OCI-LY7 (cell line): ENCODE measurements at regions not wholly inside any gene's neighbourhood (a gene's known extent, or its start where the extent isn't known, plus 50 kb on each side); places are given as distances from the start of the nearest gene placed in this dataset.

Source experiments
- BruUV-seq: library from RNA; stranded (reverse); fragments of 400-500 nt; replicated peaks from 2 replicates; lab custom pipeline; 2021; lab: Mats Ljungman, UMichigan
- CTCF ChIA-PET: fragments of 300-600 bp; sonication (Branson Sonifier 250); formaldehyde crosslinking; loops from one replicate; lab custom pipeline; 2022; ENCODE audit warnings: antibody characterized with exemption; ENCODE audit not compliant: unreplicated experiment; lab: Charles Lee
- POLR2A ChIA-PET: fragments of 300-600 bp; sonication (Branson Sonifier 250); formaldehyde crosslinking; loops from one replicate; lab custom pipeline; 2022; ENCODE audit warnings: antibody characterized with exemption; lab: Charles Lee
- DNase-seq: peaks from one replicate; pipeline ENCODE4 v3.0.0-alpha.2; 2015; ENCODE audit warnings: low spot score
- H2AFZ ChIP-seq: fragments of 200-600 bp; sonication (generic), shearing (Covaris generic); 2 replicates; pipeline ENCODE4 v1.6.1; 2014; ENCODE audit warnings: mild to moderate bottlenecking, antibody characterized with exemption, low read length, moderate library complexity
- H3K27ac ChIP-seq: fragments of 200-600 bp; sonication (generic); 2 replicates; pipeline ENCODE4 v1.5.1; 2014; ENCODE audit warnings: mixed run types, low read depth, mild to moderate bottlenecking, moderate library complexity, low read length, inconsistent platforms; ENCODE audit not compliant: poor library complexity, severe bottlenecking
- H3K36me3 ChIP-seq: fragments of 200-600 bp; sonication (generic); 2 replicates; pipeline ENCODE4 v1.6.1; 2014; ENCODE audit warnings: mild to moderate bottlenecking, antibody characterized with exemption, low read length, moderate library complexity, mixed read lengths; ENCODE audit not compliant: insufficient read depth
- H3K4me1 ChIP-seq: fragments of 200-600 bp; sonication (generic); 2 replicates; pipeline ENCODE4 v1.5.1; 2014; ENCODE audit warnings: mild to moderate bottlenecking, low read length; ENCODE audit not compliant: insufficient read depth, poor library complexity, severe bottlenecking
- H3K4me2 ChIP-seq: fragments of 200-600 bp; sonication (generic); 2 replicates; pipeline ENCODE4 v1.6.1; 2014; ENCODE audit warnings: mild to moderate bottlenecking, low read length
- H3K4me3 ChIP-seq: fragments of 200-600 bp; sonication (generic); 2 replicates; pipeline ENCODE4 v1.5.1; 2014; ENCODE audit warnings: mild to moderate bottlenecking, low read depth, low read length; ENCODE audit not compliant: poor library complexity, severe bottlenecking
- H3K79me2 ChIP-seq: fragments of 200-600 bp; sonication (generic); 2 replicates; pipeline ENCODE4 v1.6.1; 2016; ENCODE audit warnings: low read depth, mild to moderate bottlenecking, low read length, moderate library complexity, mixed read lengths; ENCODE audit not compliant: insufficient read depth
- H3K9me2 ChIP-seq: fragments of 200-600 bp; sonication (generic); 2 replicates; pipeline ENCODE4 v1.6.1; 2016; ENCODE audit warnings: mild to moderate bottlenecking, low read length, mixed read lengths; ENCODE audit not compliant: insufficient read depth
- H3K9me3 ChIP-seq: fragments of 200-600 bp; sonication (generic); 2 replicates; pipeline ENCODE4 v1.6.1; 2014; ENCODE audit warnings: mild to moderate bottlenecking, mixed run types, low read length, mixed read lengths
- H4K20me1 ChIP-seq: fragments of 200-600 bp; sonication (generic); 2 replicates; pipeline ENCODE4 v1.6.1; 2014; ENCODE audit warnings: mild to moderate bottlenecking, antibody characterized with exemption, low read length, moderate library complexity, mixed read lengths; ENCODE audit not compliant: insufficient read depth
- CTCF ChIP-seq: fragments of 200-600 bp; sonication (generic); conservative IDR thresholded peaks from 2 replicates; pipeline ENCODE4 v1.5.1; 2014; ENCODE audit warnings: mild to moderate bottlenecking, antibody characterized with exemption, low read length, moderate library complexity, mixed read lengths
- EZH2phosphoT487 ChIP-seq: fragments of 200-600 bp; sonication (generic); IDR thresholded peaks from 2 replicates; pipeline ENCODE4 v1.6.1; 2018; ENCODE audit warnings: low read depth, borderline replicate concordance, mild to moderate bottlenecking, mixed run types, antibody characterized with exemption, low read length, moderate library complexity, mixed read lengths
- intact Hi-C: fragments of 100-400 bp; cut with micrococcal nuclease; formaldehyde crosslinking; loops from one replicate; pipeline ENCODE4 v1.10.0; 2022; ENCODE audit not compliant: unreplicated experiment

- TF ChIP-seq CTCF: no peak
- no peak for TF ChIP-seq EZH2phosphoT487
- H3K27ac ChIP-seq: no peak overlapping the region
- no peaks in the 10 kb centered on the region for H4K20me1 ChIP-seq
- CTCF ChIA-PET: no interaction called here
- H3K9me2 ChIP-seq: no peaks in the 10 kb centered on the region
- no peak overlapping the region for H3K4me3 ChIP-seq
- no peaks in the 10 kb centered on the region for H3K79me2 ChIP-seq
- H2AFZ ChIP-seq: no peak overlapping the region
- BruUV-seq: no TSS peak
- H3K9me3 ChIP-seq: no peaks in the 10 kb centered on the region
- no peaks in the 10 kb centered on the region for H3K36me3 ChIP-seq
- intact Hi-C loops: no loop called here
- H3K4me2 ChIP-seq: no peak overlapping the region
- H3K4me1 ChIP-seq: no peaks in the 10 kb centered on the region
- DNase-seq: no peak
- POLR2A ChIA-PET: no interaction called here
These were observed 168.6 kb upstream of the HS3ST4 start for GRCh38 chr16:25523183-25523582.

- no peaks in the 10 kb centered on the region for H3K9me3 ChIP-seq
- H3K4me3 ChIP-seq: no peak overlapping the region
- no peak overlapping the region for H3K4me2 ChIP-seq
- TF ChIP-seq CTCF (no peak), EZH2phosphoT487 (no peak)
- H3K4me1 ChIP-seq: no peaks in the 10 kb centered on the region
- H4K20me1 ChIP-seq: no peaks in the 10 kb centered on the region
- no peaks in the 10 kb centered on the region for H3K79me2 ChIP-seq
- DNase-seq: no peak
- no peaks in the 10 kb centered on the region for H3K9me2 ChIP-seq
- no peak overlapping the region for H2AFZ ChIP-seq
- BruUV-seq: no TSS peak
- intact Hi-C loops: no loop called here
- POLR2A ChIA-PET: interaction anchor here (0.6 to 1.6 kb wide), 2 partner anchors 17 to 347 kb away, joined by 3 to 4 read pairs; no protein-coding TSS in a partner anchor
- H3K27ac ChIP-seq: no peak overlapping the region
- CTCF ChIA-PET: no interaction called here
- H3K36me3 ChIP-seq: no peaks in the 10 kb centered on the region
These were observed 179.7 kb upstream of the HS3ST4 start for GRCh38 chr16:25512041-25512440.

- no TSS peak for BruUV-seq
- Histone ChIP-seq H3K79me2 (no peaks in the 10 kb centered on the region), H3K36me3 (no peaks in the 10 kb centered on the region), H3K4me2 (no peak overlapping the region), H3K9me2 (no peaks in the 10 kb centered on the region), H3K27ac (no peak overlapping the region), H4K20me1 (no peaks in the 10 kb centered on the region), H2AFZ (no peak overlapping the region), H3K4me1 (no peaks in the 10 kb centered on the region), H3K4me3 (no peak overlapping the region), H3K9me3 (no peaks in the 10 kb centered on the region)
- ChIA-PET POLR2A (no interaction called here), CTCF (no interaction called here)
- intact Hi-C loops: no loop called here
- no peak for DNase-seq
- no peak for TF ChIP-seq CTCF
- TF ChIP-seq EZH2phosphoT487: no peak
These were observed 182.3 kb upstream of the HS3ST4 start for GRCh38 chr16:25509456-25509855.
